GM23338 (cell line): ENCODE measurements at regions not wholly inside any gene's neighbourhood (a gene's known extent, or its start where the extent isn't known, plus 50 kb on each side); places are given as distances from the start of the nearest gene placed in this dataset.

ENCODE experiments used
- CREB1 ChIP-seq: fragments of 250-450 bp; sonication (Bioruptor Pico); IDR thresholded peaks from 2 replicates; pipeline ENCODE4 v1.5.0; 2020; ENCODE audit warnings: low read depth, mild to moderate bottlenecking, moderate library complexity
- CTCF ChIP-seq, 2 experiments: fragments of 200-600 bp in 1 of 2; sonication (generic) in 1 of 2; conservative IDR thresholded peaks; 2 replicates each; pipeline versions ENCODE4 v1.5.1 to v1.6.1; 2016 to 2017; ENCODE audit warnings: antibody characterized with exemption in 2 of 2, low read depth in 2 of 2, mild to moderate bottlenecking in 2 of 2, moderate library complexity in 1 of 2
- ETS1 ChIP-seq: IDR thresholded peaks from 2 replicates; pipeline ENCODE4 v1.6.1; 2016; ENCODE audit warnings: antibody characterized with exemption
- EZH2 ChIP-seq: fragments of 200-600 bp; sonication (generic); IDR thresholded peaks from one replicate; pipeline ENCODE4 v1.8.0; 2017; ENCODE audit warnings: antibody characterized with exemption, mild to moderate bottlenecking, low read depth; ENCODE audit not compliant: unreplicated experiment
- EZH2phosphoT487 ChIP-seq: fragments of 200-600 bp; sonication (generic); IDR thresholded peaks from one replicate; pipeline ENCODE4 v1.8.1; 2018; ENCODE audit warnings: antibody characterized with exemption; ENCODE audit not compliant: unreplicated experiment
- JUNB ChIP-seq: IDR thresholded peaks from one replicate; pipeline ENCODE4 v1.6.1; 2016; ENCODE audit warnings: antibody characterized with exemption; ENCODE audit not compliant: unreplicated experiment
- NANOG ChIP-seq: IDR thresholded peaks from 2 replicates; pipeline ENCODE4 v1.6.1; 2016; ENCODE audit warnings: antibody characterized with exemption, borderline replicate concordance
- POLR2AphosphoS5 ChIP-seq: IDR thresholded peaks from 2 replicates; pipeline ENCODE4 v1.6.1; 2016; ENCODE audit warnings: antibody characterized with exemption, low read depth
- REST ChIP-seq: IDR thresholded peaks from one replicate; pipeline ENCODE4 v1.6.1; 2018; ENCODE audit warnings: antibody characterized with exemption; ENCODE audit not compliant: unreplicated experiment
- ZNF114 ChIP-seq: fragments of 250-450 bp; sonication (Bioruptor Pico); IDR thresholded peaks from 2 replicates; pipeline ENCODE4 v1.5.0; 2020; ENCODE audit warnings: mild to moderate bottlenecking, moderate library complexity
- ZNF331 ChIP-seq: fragments of 250-450 bp; sonication (Bioruptor Pico); IDR thresholded peaks from 2 replicates; pipeline ENCODE4 v1.5.0; 2020; ENCODE audit warnings: low read depth, mild to moderate bottlenecking, moderate library complexity

GRCh38 chr12:115478505-115478904 is 794.5 kb upstream of the TBX3 start:
- TF ChIP-seq CTCF (conservative IDR thresholded peaks at IDR 0.05; ENCODE audit: low read depth in 2 of 2) = no peak
- no peak for TF ChIP-seq EZH2phosphoT487
- TF ChIP-seq POLR2AphosphoS5 = no peak
- TF ChIP-seq REST = no peak
- no peak for TF ChIP-seq EZH2
- no peak for TF ChIP-seq ZNF331 (CRISPR knock-in tag)
- no peak for TF ChIP-seq CREB1 (CRISPR knock-in tag)
- TF ChIP-seq JUNB = no peak
- no peak for TF ChIP-seq ZNF114
- TF ChIP-seq NANOG = no peak
- no peak for TF ChIP-seq ETS1
